Endothelial cell of umbilical vein (primary cell): ENCODE measurements at regions not wholly inside any gene's neighbourhood (a gene's known extent, or its start where the extent isn't known, plus 50 kb on each side); places are given as distances from the start of the nearest gene placed in this dataset.

Experiments used
- BruUV-seq: library from RNA; stranded (reverse); fragments of 400-500 nt; replicated peaks from 2 replicates; lab custom pipeline; 2021; lab: Mats Ljungman, UMichigan
- CTCF ChIA-PET: fragments of 300-600, 350-600 bp; sonication (Branson Sonifier 250); formaldehyde crosslinking; loops from one replicate; lab custom pipeline; 2021; ENCODE audit warnings: antibody characterized with exemption, inconsistent platforms; lab: Charles Lee
- POLR2A ChIA-PET: fragments of 300-600, 350-600 bp; sonication (Branson Sonifier 250); formaldehyde crosslinking; loops from one replicate; lab custom pipeline; 2021; ENCODE audit warnings: antibody characterized with exemption, inconsistent platforms; lab: Charles Lee
- DNase-seq: peaks from one replicate; pipeline ENCODE4 v3.0.0-alpha.2; 2011; ENCODE audit warnings: low read depth, low spot score
- FAIRE-seq: peaks from 2 replicates; lab custom pipeline; 2011; peaks lifted over from hg19 to GRCh38; lab: Jason Lieb, UNC
- H2AFZ ChIP-seq: 2 replicates; pipeline ENCODE4 v1.6.0; 2012; ENCODE audit warnings: low read depth, low read length, control low read depth, inconsistent platforms
- H3K27ac ChIP-seq: 2 replicates; pipeline ENCODE4 v1.5.1; 2011; ENCODE audit warnings: low read depth, mild to moderate bottlenecking, control low read depth, low read length, moderate library complexity; ENCODE audit not compliant: insufficient read depth
- H3K27me3 ChIP-seq, 2 experiments: 2 replicates each; pipeline versions ENCODE4 v1.6.0 to v1.6.1; 2011; ENCODE audit warnings: low read length in 2 of 2, mixed read lengths in 1 of 2; ENCODE audit not compliant: control insufficient read depth in 2 of 2, insufficient read depth in 2 of 2
- H3K36me3 ChIP-seq, 2 experiments: 2 replicates in 1 of 2; 3 replicates in 1 of 2; pipeline ENCODE4 v1.5.1; 2011; ENCODE audit warnings: low read length in 2 of 2, mild to moderate bottlenecking in 1 of 2, moderate library complexity in 1 of 2; ENCODE audit not compliant: control insufficient read depth in 2 of 2, insufficient read depth in 2 of 2; ENCODE audit errors: extremely low read depth in 1 of 2
- H3K4me1 ChIP-seq: 3 replicates; pipeline ENCODE4 v1.5.1; 2011; ENCODE audit warnings: mild to moderate bottlenecking, low read length; ENCODE audit not compliant: control insufficient read depth, insufficient read depth; ENCODE audit errors: extremely low read depth
- H3K4me2 ChIP-seq: 2 replicates; pipeline ENCODE4 v1.6.1; 2011; ENCODE audit warnings: low read length, control low read depth, mixed read lengths; ENCODE audit not compliant: insufficient read depth
- H3K4me3 ChIP-seq, 3 experiments: fragments of 200-600 bp in 1 of 3; sonication (generic), shearing (Covaris generic) in 1 of 3; replicated peaks in 1 of 3; 2 replicates each; pipeline ENCODE4 v1.5.1; 2011 to 2016; ENCODE audit warnings: control low read depth in 3 of 3, low read length in 3 of 3, mild to moderate bottlenecking in 2 of 3, inconsistent platforms in 1 of 3, low read depth in 1 of 3, moderate library complexity in 1 of 3; ENCODE audit not compliant: insufficient read depth in 1 of 3
- H3K79me2 ChIP-seq: 2 replicates; pipeline ENCODE4 v1.6.0; 2012; ENCODE audit warnings: low read length, inconsistent platforms; ENCODE audit not compliant: control insufficient read depth, insufficient read depth
- H3K9ac ChIP-seq: replicated peaks from 2 replicates; pipeline ENCODE3; 2011; ENCODE audit warnings: low read length, control low read depth; ENCODE audit not compliant: insufficient read depth; ENCODE audit errors: extremely low read depth
- H3K9me1 ChIP-seq: replicated peaks from 3 replicates; pipeline ENCODE4 v1.6.0; 2011; ENCODE audit warnings: mild to moderate bottlenecking, low read length; ENCODE audit not compliant: control insufficient read depth, insufficient read depth; ENCODE audit errors: extremely low read depth
- H3K9me3 ChIP-seq: replicated peaks from 2 replicates; pipeline ENCODE4 v1.5.1; 2012; ENCODE audit warnings: low read length, inconsistent platforms; ENCODE audit not compliant: control insufficient read depth, insufficient read depth
- H4K20me1 ChIP-seq: replicated peaks from 2 replicates; pipeline ENCODE3; 2011; ENCODE audit warnings: mild to moderate bottlenecking, low read length; ENCODE audit not compliant: control insufficient read depth, insufficient read depth; ENCODE audit errors: extremely low read depth
- EZH2 ChIP-seq: IDR thresholded peaks from 2 replicates; pipeline ENCODE4 v1.6.1; 2012; ENCODE audit warnings: borderline replicate concordance, low read depth, mild to moderate bottlenecking, moderate library complexity, low read length, inconsistent platforms; ENCODE audit not compliant: severe bottlenecking
- FOS ChIP-seq: IDR thresholded peaks from 2 replicates; pipeline ENCODE4 v1.6.1; 2011; ENCODE audit warnings: mild to moderate bottlenecking, low read length, moderate library complexity, borderline replicate concordance; ENCODE audit not compliant: insufficient read depth
- GATA2 ChIP-seq: IDR thresholded peaks from 2 replicates; pipeline ENCODE4 v1.7.0; 2011; ENCODE audit warnings: low read depth, mild to moderate bottlenecking, moderate library complexity, mixed read lengths, low read length; ENCODE audit not compliant: insufficient read length, insufficient read depth
- JUN ChIP-seq: IDR thresholded peaks from 2 replicates; pipeline ENCODE4 v1.6.1; 2011; ENCODE audit warnings: borderline replicate concordance, low read depth; ENCODE audit not compliant: insufficient read length, insufficient read depth
- MYC ChIP-seq: IDR thresholded peaks from one replicate; pipeline ENCODE4 v1.6.1; 2011; ENCODE audit warnings: mild to moderate bottlenecking, low read depth, low read length
- POLR2A ChIP-seq: IDR thresholded peaks from 2 replicates; pipeline ENCODE4 v1.6.1; 2012; ENCODE audit warnings: low read depth, mild to moderate bottlenecking, control low read depth, low read length
- POLR2AphosphoS5 ChIP-seq: IDR thresholded peaks from 2 replicates; pipeline ENCODE4 v1.6.1; 2012; ENCODE audit warnings: low read depth, mild to moderate bottlenecking, control low read depth, low read length, moderate library complexity; ENCODE audit not compliant: insufficient read depth
- dilution Hi-C: fragments of 300-500 bp; cut with MboI; formaldehyde crosslinking; loops from one replicate; pipeline ENCODE4 v1.15.0; 2019; ENCODE audit warnings: low sequenced_read_pairs; ENCODE audit not compliant: extremely low pct_ligation_motif_present
- intact Hi-C: fragments of 100-400 bp; cut with micrococcal nuclease; formaldehyde crosslinking; loops from one replicate; pipeline ENCODE4 v1.10.0; 2022
- TF ChIP-seq, protein P1 (sequence below): IDR thresholded peaks from 2 replicates; pipeline ENCODE4 v1.6.1; 2011; ENCODE audit not compliant: insufficient read depth, insufficient read length
- TF ChIP-seq, protein P2 (sequence below), 2 donors: IDR thresholded peaks; 1 replicate in 1 of 2; 2 replicates in 1 of 2; pipeline ENCODE4 v1.5.1; 2011; ENCODE audit warnings: low read length in 2 of 2, mild to moderate bottlenecking in 2 of 2, moderate library complexity in 2 of 2, control low read depth in 1 of 2, inconsistent platforms in 1 of 2, low read depth in 1 of 2; ENCODE audit not compliant: insufficient read depth in 1 of 2; ENCODE audit errors: extremely low read depth in 1 of 2

DNA sequence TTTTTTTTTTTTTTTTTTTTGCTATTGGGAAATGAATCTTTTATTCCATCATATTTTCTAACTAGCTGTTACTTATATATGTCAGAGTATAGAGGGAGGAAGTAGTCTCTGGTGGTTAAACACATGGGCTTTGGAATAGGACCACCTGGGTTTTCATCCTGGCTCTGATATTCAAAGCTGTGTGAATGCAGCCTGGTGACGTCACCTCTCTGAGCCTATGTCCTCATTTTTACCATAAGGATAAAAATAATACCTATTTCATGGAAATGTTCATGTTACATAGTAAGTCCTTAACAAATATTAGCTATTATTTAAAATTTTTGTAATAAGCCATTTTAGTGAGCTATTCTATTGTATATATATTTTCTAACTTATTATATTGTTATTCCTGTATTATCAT lies 58.8 kb upstream of the TOX2 start:
- FAIRE-seq (no peak), DNase-seq (no peak)
- no TSS peak for BruUV-seq
- intact Hi-C loops, result no loop called here
- Histone ChIP-seq H3K79me2 (no peaks in the 10 kb centered on the region), H3K9me1 (no peaks in the 10 kb centered on the region), H3K4me1 (no peaks in the 10 kb centered on the region), H3K4me3 (no peak overlapping the region), H3K27ac (no peak overlapping the region), H4K20me1 (no peaks in the 10 kb centered on the region), H3K4me2 (no peak overlapping the region), H3K36me3 (no peaks in the 10 kb centered on the region), H3K9me3 (no peaks in the 10 kb centered on the region), H3K27me3 (peaks cover 0 to 6% of the 10 kb centered on the region in 2 experiments), H2AFZ (no peak overlapping the region), H3K9ac (no peak overlapping the region)
- POLR2A ChIA-PET, result no interaction called here
- TF ChIP-seq EZH2 (no peak), POLR2AphosphoS5 (no peak), JUN (no peak), MYC (no peak), POLR2A (no peak), FOS (no peak), GATA2 (no peak)
- TF ChIP-seq, protein P1, sequence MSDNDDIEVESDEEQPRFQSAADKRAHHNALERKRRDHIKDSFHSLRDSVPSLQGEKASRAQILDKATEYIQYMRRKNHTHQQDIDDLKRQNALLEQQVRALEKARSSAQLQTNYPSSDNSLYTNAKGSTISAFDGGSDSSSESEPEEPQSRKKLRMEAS, result no peak
- TF ChIP-seq, protein P2, sequence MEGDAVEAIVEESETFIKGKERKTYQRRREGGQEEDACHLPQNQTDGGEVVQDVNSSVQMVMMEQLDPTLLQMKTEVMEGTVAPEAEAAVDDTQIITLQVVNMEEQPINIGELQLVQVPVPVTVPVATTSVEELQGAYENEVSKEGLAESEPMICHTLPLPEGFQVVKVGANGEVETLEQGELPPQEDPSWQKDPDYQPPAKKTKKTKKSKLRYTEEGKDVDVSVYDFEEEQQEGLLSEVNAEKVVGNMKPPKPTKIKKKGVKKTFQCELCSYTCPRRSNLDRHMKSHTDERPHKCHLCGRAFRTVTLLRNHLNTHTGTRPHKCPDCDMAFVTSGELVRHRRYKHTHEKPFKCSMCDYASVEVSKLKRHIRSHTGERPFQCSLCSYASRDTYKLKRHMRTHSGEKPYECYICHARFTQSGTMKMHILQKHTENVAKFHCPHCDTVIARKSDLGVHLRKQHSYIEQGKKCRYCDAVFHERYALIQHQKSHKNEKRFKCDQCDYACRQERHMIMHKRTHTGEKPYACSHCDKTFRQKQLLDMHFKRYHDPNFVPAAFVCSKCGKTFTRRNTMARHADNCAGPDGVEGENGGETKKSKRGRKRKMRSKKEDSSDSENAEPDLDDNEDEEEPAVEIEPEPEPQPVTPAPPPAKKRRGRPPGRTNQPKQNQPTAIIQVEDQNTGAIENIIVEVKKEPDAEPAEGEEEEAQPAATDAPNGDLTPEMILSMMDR (IDR thresholded peaks at IDR 0.05; ENCODE audit: extremely low read depth in 1 of 2, insufficient read depth in 1 of 2, low read depth in 1 of 2, low read length in 2 of 2), result no peak
- CTCF ChIA-PET, result interaction anchor here (1.2 to 3.2 kb wide), 3 partner anchors 14 to 55 kb away, joined by 3 to 13 read pairs (median 4); no protein-coding TSS in a partner anchor
- dilution Hi-C loops, result no loop called here
